ENCODE measurements at regions not wholly inside any gene's neighbourhood (a gene's known extent, or its start where the extent isn't known, plus 50 kb on each side); places are given as distances from the start of the nearest gene placed in this dataset.

DNA sequence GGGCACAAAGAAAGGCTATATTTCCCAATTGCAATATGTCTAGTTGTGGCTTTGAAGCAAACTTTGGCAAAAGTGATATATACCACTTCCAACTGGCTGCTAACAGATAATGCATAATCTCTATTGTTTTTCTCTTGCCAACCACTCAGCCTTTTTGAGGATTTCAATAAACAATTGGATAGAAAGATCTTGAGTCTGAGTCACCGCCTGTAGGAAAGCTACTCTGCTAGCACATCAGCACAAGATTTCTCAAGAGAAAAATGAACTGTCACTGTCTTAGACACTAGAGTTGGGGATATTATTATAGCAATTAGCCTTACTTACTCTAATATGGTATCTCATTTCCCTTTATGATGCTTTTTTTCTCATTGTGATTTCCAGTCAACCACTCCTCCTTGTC lies 119.7 kb downstream of the SST start (continued):
- TF ChIP-seq MAFK (IDR thresholded peaks at IDR 0.05; ENCODE audit: low read depth, low read length) (no peak), BCL11A (IDR thresholded peaks at IDR 0.05; ENCODE audit: low read depth in 2 of 2, low read length in 2 of 2) (no peak), SRF (IDR thresholded peaks at IDR 0.05; ENCODE audit: low read depth, low read length) (no peak), CHD1 (IDR thresholded peaks at IDR 0.05; ENCODE audit: low read depth, low read length) (no peak), TAF1 (IDR thresholded peaks at IDR 0.05; ENCODE audit: low read depth, low read length) (no peak)

Data from H1 (cell line).